CD4-positive, alpha-beta T cell treated with Interleukin-2 at 100 ng/mL for 4 hours (primary cell): ENCODE measurements at regions not wholly inside any gene's neighbourhood (a gene's known extent, or its start where the extent isn't known, plus 50 kb on each side); places are given as distances from the start of the nearest gene placed in this dataset.
"Not testable (repeated sequence)": the region's sequence is repeated elsewhere in the genome, so short reads cannot be mapped to it uniquely, and the experiment has no call there.

Experiments
- DNase-seq: peaks from one replicate; pipeline ENCODE4 v3.0.0-alpha.2; 2020; ENCODE audit warnings: low spot score

- DNase-seq = no peak
These were observed 258.9 kb downstream of the KCNRG start for GRCh38 chr13:50274181-50274580.

GRCh38 chr13:50275392-50276063, 260.3 kb downstream of the KCNRG start:
- no peak for DNase-seq

GRCh38 chr13:50276550-50276949, 261.3 kb downstream of the KCNRG start:
- no peak for DNase-seq

- DNase-seq = no peak
These were observed 261.9 kb downstream of the KCNRG start for GRCh38 chr13:50277127-50277526.

GRCh38 chr13:50277906-50278305, 262.7 kb downstream of the KCNRG start:
- DNase-seq = no peak

- DNase-seq = no peak
These were observed 265.2 kb downstream of the KCNRG start for GRCh38 chr13:50280441-50280937.

- no peak for DNase-seq
These were observed 266.8 kb downstream of the KCNRG start for GRCh38 chr13:50282016-50282415.

- no peak for DNase-seq
These were observed 267.8 kb downstream of the KCNRG start for GRCh38 chr13:50283017-50283416.

GRCh38 chr13:50284540-50284939, 269.3 kb downstream of the KCNRG start:
- DNase-seq = no peak

- no peak for DNase-seq
These were observed 270.0 kb downstream of the KCNRG start for GRCh38 chr13:50285283-50285682.

- DNase-seq = no peak
These were observed 271.1 kb downstream of the KCNRG start for GRCh38 chr13:50286324-50286723.

- no peak for DNase-seq
These were observed 274.9 kb downstream of the KCNRG start for GRCh38 chr13:50290186-50290585.

GRCh38 chr13:50291611-50292010, 276.4 kb downstream of the KCNRG start:
- DNase-seq = no peak

- DNase-seq = no peak
These were observed 276.8 kb downstream of the KCNRG start for GRCh38 chr13:50292081-50292480.

- not testable (repeated sequence) for DNase-seq
These were observed 279.2 kb downstream of the KCNRG start for GRCh38 chr13:50294425-50294824.

- no peak for DNase-seq
These were observed 284.5 kb downstream of the KCNRG start for GRCh38 chr13:50299546-50300249.

GRCh38 chr13:50303963-50304721, 288.9 kb downstream of the KCNRG start:
- no peak for DNase-seq

- no peak for DNase-seq
These were observed 290.9 kb downstream of the KCNRG start for GRCh38 chr13:50306156-50306555.

- no peak for DNase-seq
These were observed 294.1 kb downstream of the KCNRG start for GRCh38 chr13:50309318-50309717.

GRCh38 chr13:50309882-50310594, 294.8 kb downstream of the KCNRG start:
- no peak for DNase-seq

- no peak for DNase-seq
These were observed 295.5 kb downstream of the KCNRG start for GRCh38 chr13:50310734-50311133.

GRCh38 chr13:50318887-50319286, 303.6 kb downstream of the KCNRG start:
- DNase-seq = no peak
